ENCODE measurements at regions not wholly inside any gene's neighbourhood (a gene's known extent, or its start where the extent isn't known, plus 50 kb on each side); places are given as distances from the start of the nearest gene placed in this dataset.

DNA sequence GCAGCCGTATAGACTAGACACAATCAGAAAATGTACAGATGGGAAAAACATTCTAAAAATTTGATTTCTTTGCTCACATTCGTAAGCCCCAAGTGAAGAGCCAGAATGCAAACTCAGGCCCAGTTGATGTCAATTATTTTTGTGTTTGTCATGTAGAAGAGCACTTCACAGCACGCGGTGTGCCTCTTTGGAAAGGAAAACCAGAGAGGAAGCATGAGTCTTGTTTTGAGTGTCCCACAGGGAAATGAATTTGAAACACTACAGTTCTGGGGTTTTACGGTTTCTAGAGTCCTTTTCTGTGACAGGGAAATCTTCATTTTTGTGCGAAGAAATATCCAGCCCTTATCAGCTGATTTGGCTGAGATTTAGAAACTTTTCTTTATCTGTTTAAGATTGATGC, 554.6 kb upstream of the BOD1L1 start:
- H3K4me3 Mint-ChIP-seq (ENCODE audit: unreplicated experiment), result no peak overlapping the region
- DNase-seq (ENCODE audit: extremely low spot score, unreplicated experiment), result no peak
- no peaks in the 10 kb centered on the region for H3K9me3 Mint-ChIP-seq (ENCODE audit: unreplicated experiment)
- peaks cover 13% of the 10 kb centered on the region for H3K27me3 Mint-ChIP-seq (ENCODE audit: unreplicated experiment)
- H3K36me3 Mint-ChIP-seq (ENCODE audit: unreplicated experiment), result no peaks in the 10 kb centered on the region
- peaks cover 21% of the 10 kb centered on the region for H3K4me1 Mint-ChIP-seq (ENCODE audit: unreplicated experiment)
- H3K27ac Mint-ChIP-seq (ENCODE audit: unreplicated experiment), result no peak overlapping the region
- no peak for TF ChIP-seq CTCF (IDR thresholded peaks at IDR 0.05)

DNA sequence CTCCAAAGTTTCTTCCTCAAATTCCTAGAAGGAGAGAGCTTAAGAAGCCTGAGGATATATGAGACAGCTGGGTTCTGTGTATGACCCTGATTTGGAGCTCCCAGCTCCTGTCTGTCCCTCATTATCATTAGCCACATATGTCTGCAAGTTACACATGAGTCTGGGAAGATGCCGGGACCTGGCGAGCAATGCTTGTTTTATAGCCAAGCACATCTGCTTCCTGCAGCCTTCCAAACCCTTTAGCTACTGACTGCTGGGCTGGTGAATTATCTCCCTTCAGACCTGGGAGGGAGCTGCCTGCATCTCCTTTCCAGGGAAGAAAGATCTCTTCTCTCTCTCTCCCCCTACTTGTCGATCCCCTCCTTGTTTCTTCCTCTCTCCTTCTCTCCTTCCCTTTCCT, 556.7 kb upstream of the BOD1L1 start:
- H3K27ac Mint-ChIP-seq (ENCODE audit: unreplicated experiment), result no peak overlapping the region
- peaks cover 5% of the 10 kb centered on the region for H3K4me1 Mint-ChIP-seq (ENCODE audit: unreplicated experiment)
- no peaks in the 10 kb centered on the region for H3K9me3 Mint-ChIP-seq (ENCODE audit: unreplicated experiment)
- no peaks in the 10 kb centered on the region for H3K36me3 Mint-ChIP-seq (ENCODE audit: unreplicated experiment)
- H3K4me3 Mint-ChIP-seq (ENCODE audit: unreplicated experiment), result no peak overlapping the region
- peaks cover 27% of the 10 kb centered on the region for H3K27me3 Mint-ChIP-seq (ENCODE audit: unreplicated experiment)
- no peak for DNase-seq (ENCODE audit: extremely low spot score, unreplicated experiment)
- TF ChIP-seq CTCF (IDR thresholded peaks at IDR 0.05), result no peak

- Mint-ChIP-seq H3K9me3 (ENCODE audit: unreplicated experiment) (no peaks in the 10 kb centered on the region), H3K4me1 (ENCODE audit: unreplicated experiment) (peaks cover 5% of the 10 kb centered on the region), H3K27me3 (ENCODE audit: unreplicated experiment) (peaks cover 32% of the 10 kb centered on the region), H3K27ac (ENCODE audit: unreplicated experiment) (no peak overlapping the region), H3K4me3 (ENCODE audit: unreplicated experiment) (no peak overlapping the region), H3K36me3 (ENCODE audit: unreplicated experiment) (no peaks in the 10 kb centered on the region)
- TF ChIP-seq CTCF (IDR thresholded peaks at IDR 0.05), result no peak
- no peak for DNase-seq (ENCODE audit: extremely low spot score, unreplicated experiment)
Measured at GRCh38 chr4:14184767-14185166, 557.2 kb upstream of the BOD1L1 start.

DNA sequence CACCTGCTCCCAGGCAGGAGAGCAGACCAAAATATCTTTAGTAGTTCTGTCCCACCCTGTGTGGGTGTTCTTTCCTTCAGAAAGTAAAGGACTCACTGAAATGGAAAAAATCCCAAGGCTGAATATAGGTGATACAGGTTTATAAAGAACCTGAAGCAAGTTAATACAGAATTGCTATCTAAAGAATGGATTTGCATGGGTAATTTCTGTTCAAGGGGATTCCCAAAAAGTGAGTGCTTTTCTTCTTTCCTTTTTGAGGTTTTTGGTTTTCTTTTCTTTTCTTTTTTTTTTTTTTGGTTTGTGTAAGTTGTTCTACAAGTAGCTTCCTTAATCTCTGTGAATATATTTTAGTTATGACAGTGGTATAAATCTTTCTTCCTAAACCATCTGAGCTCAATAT, 560.7 kb upstream of the BOD1L1 start:
- peaks cover 49% of the 10 kb centered on the region for H3K27me3 Mint-ChIP-seq (ENCODE audit: unreplicated experiment)
- no peak overlapping the region for H3K4me3 Mint-ChIP-seq (ENCODE audit: unreplicated experiment)
- H3K9me3 Mint-ChIP-seq (ENCODE audit: unreplicated experiment), result no peaks in the 10 kb centered on the region
- no peak overlapping the region for H3K27ac Mint-ChIP-seq (ENCODE audit: unreplicated experiment)
- no peak for TF ChIP-seq CTCF (IDR thresholded peaks at IDR 0.05)
- no peaks in the 10 kb centered on the region for H3K36me3 Mint-ChIP-seq (ENCODE audit: unreplicated experiment)
- H3K4me1 Mint-ChIP-seq (ENCODE audit: unreplicated experiment), result no peaks in the 10 kb centered on the region
- no peak for DNase-seq (ENCODE audit: extremely low spot score, unreplicated experiment)

DNA sequence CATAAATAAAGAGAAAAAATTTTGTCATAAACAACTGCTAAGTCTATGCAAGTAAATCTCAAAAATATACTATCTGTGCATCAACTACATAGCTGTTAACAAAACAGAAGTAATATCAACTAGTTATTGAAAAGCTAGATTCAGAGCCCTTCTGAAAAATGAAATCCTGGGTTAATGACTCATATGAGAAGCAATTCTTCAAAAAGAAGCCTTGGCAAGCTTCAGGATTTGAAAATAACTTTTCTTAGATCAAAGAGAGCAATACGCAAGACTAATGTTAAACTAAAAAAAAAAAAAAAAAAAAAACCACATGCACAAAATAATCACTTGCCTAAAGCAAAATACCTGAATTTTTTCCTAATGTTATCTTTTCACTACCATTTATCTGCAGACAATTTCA, 566.1 kb upstream of the BOD1L1 start:
- Mint-ChIP-seq H3K4me3 (ENCODE audit: unreplicated experiment) (no peak overlapping the region), H3K27ac (ENCODE audit: unreplicated experiment) (no peak overlapping the region), H3K36me3 (ENCODE audit: unreplicated experiment) (no peaks in the 10 kb centered on the region), H3K9me3 (ENCODE audit: unreplicated experiment) (no peaks in the 10 kb centered on the region), H3K27me3 (ENCODE audit: unreplicated experiment) (peaks cover 35% of the 10 kb centered on the region), H3K4me1 (ENCODE audit: unreplicated experiment) (peaks cover 3% of the 10 kb centered on the region)
- no peak for TF ChIP-seq CTCF (IDR thresholded peaks at IDR 0.05)
- no peak for DNase-seq (ENCODE audit: extremely low spot score, unreplicated experiment)
